Cerebellar nuclear complex (tissue), 1 donor: ENCODE measurements at regions not wholly inside any gene's neighbourhood (a gene's known extent, or its start where the extent isn't known, plus 50 kb on each side); places are given as distances from the start of the nearest gene placed in this dataset.
"Not testable (repeated sequence)": the region's sequence is repeated elsewhere in the genome, so short reads cannot be mapped to it uniquely, and the experiment has no call there.

Source experiments
- DNase-seq, 2 experiments: peaks; one replicate each; lab custom pipeline; 2025; lab: John Stamatoyannopoulos, UW

DNA sequence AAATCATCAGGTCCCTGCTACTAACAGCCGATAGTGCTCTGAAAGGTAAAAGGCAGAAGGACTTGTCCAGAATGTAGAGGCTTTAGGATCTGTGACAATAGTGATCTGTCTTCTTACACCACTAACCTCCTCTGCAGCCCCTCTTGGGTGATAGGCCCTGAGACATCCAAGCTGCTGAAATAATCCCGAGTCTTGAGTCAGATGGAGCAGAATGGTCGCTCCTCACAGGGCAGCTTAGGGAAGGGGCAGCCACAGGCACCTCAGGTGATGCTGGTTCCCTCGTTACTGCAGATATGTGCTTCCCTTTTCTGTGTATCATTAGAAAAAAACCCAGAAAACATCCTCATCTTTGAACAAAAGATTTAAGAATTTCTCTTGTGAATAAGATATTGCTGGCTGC is 157.1 kb upstream of the DLX2 start:
- DNase-seq: no peak

DNA sequence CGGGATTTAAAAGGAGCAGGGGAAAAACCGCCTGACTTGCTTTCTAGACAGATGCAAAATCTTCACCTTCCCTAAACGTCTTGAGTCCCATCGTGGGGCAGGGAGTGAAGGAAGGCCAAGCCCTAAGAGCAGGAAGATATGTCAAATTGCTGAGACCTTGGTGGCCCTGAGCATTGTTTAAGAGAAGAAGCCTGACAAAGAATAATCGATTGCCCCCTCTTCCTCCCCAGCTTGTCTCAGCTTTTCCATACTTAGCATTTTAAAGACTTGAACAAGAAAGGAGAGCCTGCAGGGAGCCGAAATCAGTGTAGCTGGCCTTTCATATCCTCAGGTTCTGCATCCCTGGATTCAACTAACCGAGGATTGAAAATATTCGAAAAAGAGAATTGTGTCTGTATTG is 157.6 kb upstream of the DLX2 start:
- DNase-seq: no peak

DNA sequence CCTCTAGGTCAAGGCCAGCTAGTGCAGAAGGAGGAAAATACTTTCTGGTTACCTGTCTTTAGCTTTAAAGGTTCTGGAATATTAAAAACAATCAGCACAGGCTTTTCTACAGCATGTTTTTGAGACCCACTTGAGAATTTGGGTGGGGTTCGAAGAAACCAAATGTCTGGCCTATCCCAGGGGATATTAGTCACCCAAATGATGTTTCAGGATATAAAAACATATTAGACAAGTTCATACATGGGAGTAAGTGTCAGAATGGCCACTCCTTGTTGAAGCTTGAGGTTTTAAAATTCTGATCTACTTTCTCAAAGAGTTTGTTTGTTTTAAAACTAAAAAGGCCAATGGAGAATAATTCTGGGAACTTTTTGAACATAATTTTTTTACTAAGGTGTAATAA is 158.6 kb upstream of the DLX2 start:
- DNase-seq: no peak

DNA sequence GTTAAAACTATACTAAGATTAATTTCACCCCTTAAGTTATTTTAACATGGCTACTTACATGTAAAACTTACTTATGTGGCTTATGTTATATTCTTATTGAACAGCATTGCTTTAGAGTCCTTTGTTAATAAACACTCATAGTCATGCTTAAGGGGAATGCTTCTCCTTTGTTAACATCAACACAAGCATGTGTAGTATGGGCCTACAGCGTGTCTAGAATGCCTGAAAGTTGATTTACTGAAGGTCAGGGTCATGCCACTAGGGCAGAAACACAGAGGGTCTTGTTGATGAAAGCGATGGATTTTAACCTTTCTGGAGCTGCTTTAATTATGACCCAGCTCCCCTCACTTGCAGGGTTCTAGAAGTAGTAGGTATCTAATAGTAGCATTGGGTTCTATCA is 159.8 kb upstream of the DLX2 start:
- DNase-seq: no peak

DNA sequence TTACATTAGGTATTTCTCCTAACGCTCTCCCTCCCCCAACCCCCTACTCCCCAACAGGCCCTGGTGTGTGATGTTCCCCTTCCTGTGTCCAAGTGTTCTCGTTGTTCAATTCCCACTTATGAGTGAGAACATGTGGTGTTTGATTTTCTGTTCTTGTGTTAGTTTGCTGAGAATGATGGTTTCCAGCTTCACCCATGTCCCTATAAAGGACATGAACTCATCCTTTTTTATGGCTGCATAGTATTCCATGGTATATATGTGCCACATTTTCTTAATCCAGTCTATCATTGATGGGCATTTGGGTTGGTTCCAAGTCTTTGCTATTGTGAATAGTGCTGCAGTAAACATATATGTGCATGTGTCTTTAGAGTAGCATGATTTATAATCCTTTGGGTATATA is 162.1 kb upstream of the DLX2 start:
- not testable (repeated sequence) for DNase-seq

DNA sequence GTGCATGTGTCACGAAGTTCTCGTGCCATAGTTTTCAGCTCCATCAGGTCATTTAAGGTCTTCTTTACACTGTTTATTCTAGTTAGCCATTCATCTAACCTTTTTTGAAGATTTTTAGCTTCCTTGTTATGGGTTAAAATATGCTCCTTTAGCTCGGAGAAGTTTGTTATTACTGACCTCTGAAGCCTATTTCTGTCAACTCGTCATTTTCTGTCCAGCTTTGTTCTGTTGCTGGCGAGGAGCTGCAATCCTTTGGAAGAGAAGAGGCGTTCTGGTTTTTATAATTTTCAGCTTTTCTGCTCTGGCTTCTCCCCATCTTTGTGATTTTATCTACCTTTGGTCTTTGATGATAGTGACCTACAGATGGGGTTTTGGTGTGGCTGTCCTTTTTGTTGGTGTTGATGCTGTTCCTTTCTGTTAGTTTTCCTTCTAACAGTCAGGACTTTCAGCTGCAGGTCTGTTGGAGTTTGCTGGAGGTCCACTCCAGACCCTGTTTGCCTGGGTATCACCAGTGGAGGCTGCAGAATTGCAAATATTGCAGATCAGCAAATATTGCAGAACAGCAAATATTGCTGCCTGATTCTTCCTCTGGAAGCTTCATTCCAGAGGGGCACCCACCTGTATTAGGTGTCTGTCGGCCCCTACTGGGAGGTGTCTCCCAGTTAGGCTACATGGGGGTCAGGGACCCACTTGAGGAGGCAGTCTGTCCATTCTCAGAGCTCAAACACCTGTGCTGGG is 157.7 kb upstream of the ITGA6 start:
- not testable (repeated sequence) for DNase-seq

DNA sequence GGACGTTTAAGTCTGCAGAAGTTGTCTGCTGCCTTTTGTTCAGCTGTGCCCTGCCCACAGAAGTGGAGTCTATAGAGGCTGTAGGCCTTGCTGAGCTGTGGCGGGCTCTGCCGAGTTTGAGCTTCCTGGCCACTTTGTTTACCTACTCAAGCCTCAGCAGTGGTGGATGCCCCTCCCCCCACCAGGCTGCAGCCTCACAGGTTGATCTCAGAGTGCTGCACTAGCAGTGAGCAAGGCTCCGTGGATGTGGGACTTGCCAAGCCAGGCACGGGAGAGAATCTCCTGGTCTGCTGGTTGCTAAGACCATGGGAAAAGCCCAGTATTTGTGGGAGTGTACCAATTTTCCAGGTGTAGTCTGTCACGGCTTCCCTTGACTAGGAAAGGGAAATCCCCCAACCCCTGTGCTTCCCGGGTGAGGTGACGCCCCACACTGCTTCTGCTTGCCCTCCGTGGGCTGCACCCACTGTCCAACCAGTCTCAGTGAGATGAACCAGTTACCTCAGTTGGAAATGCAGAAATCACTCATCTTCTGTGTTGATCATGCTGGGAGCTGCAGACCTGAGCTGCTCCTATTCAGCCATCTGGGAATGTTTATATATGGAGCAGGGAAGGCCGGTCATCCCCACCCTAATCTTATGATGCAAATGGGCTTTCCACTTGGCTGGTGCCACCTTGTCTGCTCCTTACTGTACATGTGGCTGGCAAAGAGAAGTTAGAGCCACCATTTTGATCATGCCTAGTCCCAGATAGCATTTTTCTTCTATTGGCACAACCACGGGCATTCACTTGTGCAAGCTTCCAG is 156.9 kb upstream of the ITGA6 start:
- DNase-seq: no peak

DNA sequence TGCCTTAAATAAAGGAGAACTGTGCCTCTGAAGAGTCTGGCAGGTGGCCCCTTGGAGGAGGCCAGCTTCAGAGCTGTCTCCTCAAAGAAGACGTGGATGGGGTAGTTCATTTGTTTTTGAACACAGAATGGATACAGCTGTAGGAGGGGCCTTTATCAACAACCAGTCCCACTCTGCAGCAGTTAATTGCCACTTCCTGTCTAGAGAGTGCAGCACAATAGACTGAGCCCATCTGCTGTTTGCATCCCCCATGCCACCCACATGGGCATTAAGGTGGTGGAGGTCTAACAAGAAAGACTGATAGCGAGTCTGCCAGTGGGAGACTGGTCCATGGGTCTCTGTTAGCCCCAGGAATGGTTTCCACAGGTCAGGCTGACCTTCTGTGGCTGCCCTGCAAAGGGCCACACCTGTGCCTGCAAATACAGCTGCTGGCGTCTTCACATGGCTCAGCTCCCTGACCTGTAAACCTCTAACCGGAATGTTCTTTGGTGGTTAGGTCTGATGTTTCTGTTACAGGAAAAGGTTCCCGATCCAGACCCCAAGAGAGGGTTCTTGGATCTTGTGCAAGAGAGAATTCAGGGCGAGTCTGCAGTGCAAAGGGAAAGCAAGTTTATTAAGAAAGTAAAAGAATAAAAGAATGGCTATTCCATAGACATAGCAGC is 153.3 kb upstream of the ITGA6 start:
- no peak for DNase-seq

DNA sequence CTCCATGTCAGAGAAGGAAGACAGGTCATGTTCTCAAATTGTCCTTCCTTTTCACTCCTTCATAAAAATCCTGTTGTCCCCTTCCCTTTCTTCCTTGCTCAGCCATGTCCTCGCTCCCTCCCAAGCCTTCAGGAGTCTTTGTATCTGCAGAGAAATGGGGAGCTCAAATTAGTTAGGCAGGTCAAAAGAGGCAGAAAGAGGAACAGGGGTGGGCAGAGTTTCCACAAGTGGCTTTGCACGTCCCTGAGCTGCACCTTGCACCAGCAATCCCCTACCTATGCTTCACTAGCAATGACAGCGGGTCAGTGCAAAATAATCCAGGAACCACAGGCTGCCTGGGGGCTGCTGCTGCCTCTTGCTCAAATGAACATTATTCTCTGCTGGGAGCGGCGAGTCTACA is 152.1 kb upstream of the ITGA6 start:
- no peak for DNase-seq

DNA sequence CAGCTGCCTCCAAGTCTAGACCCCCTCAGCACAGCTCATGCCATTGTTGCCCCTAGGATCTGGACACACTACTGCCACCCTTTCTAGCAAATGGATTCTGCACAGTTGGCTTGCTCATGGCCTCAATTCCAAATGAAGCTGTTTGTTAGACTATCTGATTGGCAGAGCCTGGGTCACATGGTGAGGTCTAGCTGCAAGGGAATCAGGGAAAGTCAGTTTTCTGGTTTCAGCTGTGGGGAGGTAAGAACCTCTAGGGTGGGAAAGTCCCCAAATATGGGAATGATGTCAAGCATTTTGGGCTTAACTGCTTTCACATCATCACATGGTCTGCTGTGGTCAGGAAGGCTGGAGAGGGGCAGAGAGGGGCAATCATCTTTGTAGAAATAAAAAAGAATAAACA is 150.4 kb upstream of the ITGA6 start:
- DNase-seq: no peak

DNA sequence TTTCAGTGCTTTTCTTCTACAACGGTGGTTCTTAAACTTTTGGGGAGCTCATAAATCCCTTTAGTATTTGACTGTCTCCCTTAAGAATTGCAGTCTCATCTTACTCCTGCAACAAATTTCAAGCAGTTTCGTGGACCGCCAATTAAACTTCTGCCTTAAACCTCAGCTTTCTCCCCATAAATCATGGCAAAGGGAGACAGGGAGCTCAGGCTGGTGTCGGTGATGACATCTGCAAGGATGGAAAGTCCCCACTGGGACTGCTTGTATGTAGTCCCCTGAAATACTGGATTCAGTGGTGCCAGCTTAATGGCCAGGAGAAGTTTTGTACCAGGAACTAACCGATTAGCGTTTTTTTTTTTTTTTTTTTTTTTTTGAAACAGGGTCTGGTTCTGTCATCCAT is 148.7 kb upstream of the ITGA6 start:
- DNase-seq: no peak

DNA sequence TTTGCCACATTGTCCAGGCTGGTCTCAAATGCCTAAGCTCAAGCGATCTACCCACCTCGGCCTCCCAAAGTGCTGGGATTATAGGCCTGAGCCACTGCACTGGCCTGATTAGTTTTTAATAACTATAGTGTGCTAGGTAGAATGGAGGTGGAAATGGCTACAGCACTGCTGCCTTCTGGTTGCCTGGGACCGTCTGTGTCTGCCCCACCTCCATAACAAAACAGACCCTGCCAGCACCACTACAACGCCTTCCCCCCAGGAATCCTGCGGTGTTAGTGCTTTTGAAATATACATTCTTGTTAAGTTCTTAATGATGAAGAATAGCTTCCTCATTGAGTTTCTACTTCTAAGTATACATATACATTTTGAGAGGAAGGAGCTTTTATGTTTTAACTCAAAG is 148.2 kb upstream of the ITGA6 start:
- DNase-seq: no peak

DNA sequence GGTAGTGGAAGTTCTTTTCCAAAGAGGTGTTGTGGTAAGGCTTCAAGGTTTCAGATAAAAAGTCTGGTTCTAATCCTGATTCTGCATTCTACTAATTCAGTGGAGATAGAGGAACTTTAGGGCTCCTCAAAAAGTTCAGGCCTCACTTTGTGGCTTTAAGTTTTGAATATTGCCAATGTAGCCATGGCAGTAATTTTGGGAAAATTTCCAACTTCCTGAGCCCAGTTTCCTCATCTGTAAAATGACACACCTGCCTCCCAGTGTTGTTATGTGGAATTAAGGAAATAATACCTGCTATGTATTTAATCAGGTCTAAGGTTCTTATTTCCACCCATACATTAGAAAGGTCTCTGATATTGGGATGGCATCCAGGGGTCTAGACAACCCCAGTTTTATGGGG is 147.6 kb upstream of the ITGA6 start:
- no peak for DNase-seq

DNA sequence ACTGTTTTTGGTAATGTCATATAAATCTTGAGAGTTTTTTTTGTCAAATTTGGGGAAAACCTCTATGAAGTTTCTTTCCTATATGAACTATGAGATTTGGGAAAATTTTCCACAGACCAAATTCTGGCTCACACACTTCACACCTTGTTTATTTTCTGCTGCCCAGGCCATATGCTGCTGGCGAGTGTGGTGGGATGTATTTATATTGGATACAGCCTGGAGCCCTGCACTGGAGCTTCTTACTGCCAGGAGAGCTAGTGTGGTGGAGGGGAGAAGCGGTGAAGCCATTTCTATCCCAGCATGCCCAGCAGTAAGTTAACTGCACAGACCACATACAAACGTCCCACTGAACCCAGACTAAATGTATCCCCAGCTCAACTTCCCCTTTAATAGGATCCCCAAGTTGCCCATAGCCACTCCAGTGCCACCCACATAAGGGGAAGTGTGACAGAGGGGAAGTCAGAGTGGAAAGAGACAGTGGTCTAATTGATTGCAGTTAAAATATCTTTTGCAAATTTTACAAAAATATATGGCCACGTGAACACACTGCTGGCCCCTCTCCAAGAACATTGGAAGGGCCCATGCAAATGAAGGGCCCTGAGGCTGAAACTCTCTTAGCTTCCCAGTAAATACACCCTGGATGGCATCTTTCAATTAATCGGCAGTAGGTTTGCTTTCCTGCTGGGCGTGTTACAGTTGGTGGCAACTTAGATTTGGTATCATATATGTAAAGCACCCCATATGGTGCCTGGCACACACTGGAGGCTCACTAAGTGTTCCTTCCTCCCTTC is 146.6 kb upstream of the ITGA6 start:
- no peak for DNase-seq

DNA sequence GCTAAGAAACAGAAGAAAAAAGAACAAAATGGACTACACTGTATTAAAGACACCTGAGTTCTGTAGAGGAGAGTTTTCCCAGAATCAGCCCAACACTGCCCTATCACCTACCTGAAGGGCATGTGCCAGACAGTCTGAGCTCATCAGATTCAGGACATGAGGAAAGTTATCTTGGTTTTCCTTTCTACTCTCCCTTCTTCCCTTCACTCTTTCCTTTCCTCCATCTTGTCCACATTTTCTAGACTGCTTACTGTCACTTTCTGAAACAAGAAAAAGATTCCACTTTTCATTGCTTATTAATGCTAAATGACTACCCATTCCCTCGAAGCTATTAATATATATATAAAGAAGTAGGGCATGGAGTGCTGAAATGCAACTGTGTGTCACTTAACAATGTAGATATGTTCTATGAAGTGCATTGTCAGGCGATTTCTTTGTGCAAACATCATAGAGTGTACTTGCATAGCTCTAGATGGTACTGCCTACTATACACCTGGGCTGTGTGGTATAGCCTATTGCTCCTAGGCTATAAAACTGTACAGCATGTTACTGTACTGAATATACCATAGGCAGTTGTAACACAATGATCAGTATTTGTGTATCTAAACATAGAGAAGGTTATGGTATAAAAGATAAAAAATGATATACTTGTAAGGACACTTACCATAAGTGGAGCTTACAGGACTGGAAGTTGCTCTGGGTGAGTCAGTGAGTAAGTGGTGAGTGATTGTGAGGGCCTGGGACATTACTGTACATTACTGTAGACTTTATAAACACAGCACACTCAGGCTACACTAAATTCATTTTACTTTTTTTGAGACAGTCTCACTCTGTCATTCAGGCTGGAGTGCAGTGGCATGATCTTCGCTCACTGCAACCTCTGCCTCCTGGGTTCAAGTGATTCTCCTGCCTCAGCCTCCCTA is 145.5 kb upstream of the ITGA6 start:
- no peak for DNase-seq

DNA sequence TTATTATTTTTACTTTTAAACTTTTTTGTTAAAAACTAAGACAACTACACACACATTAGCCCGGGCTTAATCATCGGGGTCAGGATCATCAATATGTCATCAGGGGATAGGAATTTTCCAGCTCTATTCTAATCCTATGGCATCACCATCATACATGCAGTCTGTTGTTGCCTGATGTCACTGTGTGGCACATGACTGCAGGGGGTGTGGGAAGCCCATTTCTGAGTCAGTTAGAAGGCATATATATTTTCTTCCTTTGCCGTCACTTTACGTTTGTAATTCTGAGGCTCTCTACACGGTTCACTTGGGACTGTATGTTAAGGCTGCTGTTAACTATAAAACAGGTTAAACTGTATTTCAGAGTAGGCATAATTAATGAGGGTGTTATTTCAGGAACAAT is 144.4 kb upstream of the ITGA6 start:
- no peak for DNase-seq

DNA sequence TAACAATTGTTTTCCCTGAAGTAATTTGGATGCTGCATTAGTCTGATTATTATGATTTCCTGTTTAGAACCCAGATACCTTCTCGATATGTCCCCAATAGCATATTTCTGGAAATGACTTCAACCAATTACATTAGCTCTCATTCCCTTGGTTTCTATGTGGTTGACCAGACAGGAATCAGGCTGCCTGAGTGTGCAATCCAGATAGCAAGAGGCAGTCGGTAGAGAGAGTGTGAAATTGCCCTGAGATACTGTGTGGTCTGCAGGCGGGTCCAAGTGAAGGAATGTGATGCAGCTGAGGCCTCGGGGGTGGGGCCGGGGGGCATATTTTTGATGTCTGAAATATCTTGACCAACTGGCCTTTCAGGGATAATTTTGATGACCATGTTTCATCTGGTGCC is 143.9 kb upstream of the ITGA6 start:
- no peak for DNase-seq

DNA sequence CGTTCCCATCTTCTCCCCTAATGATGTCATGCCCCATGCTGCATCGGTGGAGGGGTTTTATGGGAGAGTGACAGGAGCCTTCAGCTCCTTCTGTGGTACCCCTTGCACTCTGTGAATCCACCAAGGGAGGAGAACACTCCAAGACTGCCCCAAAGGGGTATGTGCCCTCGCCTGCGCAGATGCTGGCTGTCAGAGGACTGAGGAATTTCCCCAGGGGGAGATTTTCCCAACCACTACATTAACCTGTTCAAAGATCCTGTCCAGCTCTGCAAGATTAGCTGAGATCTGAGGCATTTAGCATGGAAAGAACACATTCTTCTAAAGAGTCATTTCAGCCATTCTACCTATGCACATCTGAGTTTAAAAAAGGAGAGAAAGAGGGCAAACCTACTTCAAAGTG is 143.2 kb upstream of the ITGA6 start:
- no peak for DNase-seq

DNA sequence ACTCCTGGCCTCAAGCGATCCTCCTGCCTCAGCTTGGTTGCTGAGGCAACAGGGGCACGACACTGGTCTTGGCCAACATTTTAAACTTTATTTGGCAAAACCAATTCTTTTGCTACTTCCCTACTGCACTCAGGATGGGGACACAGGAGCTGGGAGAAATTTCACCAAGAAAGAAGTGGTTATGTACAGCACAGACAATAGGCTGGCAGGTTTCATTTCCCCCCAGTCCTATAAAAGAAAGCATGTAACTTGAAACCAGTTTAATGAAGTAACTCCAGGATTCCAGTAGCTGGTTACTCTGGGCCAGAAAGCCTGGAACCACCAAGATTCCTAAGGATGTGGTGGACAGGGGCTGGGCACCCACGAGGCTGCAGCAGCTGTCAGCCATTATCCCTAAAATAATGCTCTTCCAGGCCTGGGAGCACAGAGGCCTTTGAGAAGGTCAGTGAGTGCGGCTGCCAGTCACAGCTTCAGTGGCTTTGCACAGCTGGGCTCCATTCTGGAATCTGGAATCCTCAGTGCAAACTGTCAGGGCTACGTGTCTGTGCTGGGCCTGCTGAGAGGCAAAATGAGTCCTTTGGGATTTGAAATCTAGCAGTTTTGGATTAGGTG is 142.3 kb upstream of the ITGA6 start:
- DNase-seq: no peak

DNA sequence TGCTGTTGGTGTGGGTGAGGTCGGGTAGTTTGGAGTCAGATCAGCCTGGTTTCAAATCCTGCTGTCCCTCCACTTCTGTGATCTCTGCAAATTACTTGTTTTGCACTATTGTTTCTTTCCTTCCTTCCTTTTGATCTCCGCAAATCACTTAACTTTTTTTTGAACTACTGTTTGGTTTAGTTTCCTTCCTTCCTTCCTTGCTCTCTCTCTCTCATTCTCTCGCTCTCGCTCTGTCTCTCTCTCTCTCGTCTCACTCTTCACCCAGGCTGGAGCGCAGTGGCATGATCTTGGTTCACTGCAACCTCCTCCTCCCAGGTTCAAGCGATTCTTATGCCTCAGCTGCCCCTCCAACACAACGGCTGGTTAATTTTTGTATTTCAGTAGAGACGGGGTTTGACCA is 141.6 kb upstream of the ITGA6 start:
- DNase-seq: no peak

DNA sequence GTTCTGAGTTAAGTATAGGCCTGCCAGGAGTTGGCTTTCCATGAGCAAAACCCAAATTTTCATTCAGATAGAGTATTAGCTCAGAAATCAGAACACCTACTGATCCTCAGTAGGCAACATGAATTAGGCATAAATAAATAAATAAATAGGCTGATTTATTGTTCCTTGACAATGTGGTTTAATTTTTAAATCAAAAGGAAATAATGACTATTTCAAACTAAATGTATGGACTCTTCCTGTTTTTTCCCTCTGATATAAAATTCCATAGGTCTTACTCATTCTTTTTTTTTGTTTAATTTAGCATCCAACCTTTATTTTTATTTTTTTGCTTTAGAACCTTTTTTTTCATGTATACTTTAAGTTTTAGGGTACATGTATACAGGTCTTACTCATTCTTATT is 140.2 kb upstream of the ITGA6 start:
- no peak for DNase-seq
